CD4-positive, alpha-beta T cell treated with Interleukin-12 subunit alpha and Interleukin-12 subunit beta, for 1 hour (primary cell): ENCODE measurements at regions not wholly inside any gene's neighbourhood (a gene's known extent, or its start where the extent isn't known, plus 50 kb on each side); places are given as distances from the start of the nearest gene placed in this dataset.

Source experiments
- DNase-seq: peaks from one replicate; pipeline ENCODE4 v3.0.0-alpha.2; 2020

- DNase-seq: no peak
Observed at GRCh38 chr5:63726496-63726895, 235.7 kb downstream of the HTR1A start.

GRCh38 chr5:63719147-63719546 lies 243.1 kb downstream of the HTR1A start:
- no peak for DNase-seq

- no peak for DNase-seq
Observed at GRCh38 chr5:63700241-63700640, 262.0 kb downstream of the HTR1A start.

GRCh38 chr5:63697811-63698210 lies 264.4 kb downstream of the HTR1A start:
- no peak for DNase-seq

DNA sequence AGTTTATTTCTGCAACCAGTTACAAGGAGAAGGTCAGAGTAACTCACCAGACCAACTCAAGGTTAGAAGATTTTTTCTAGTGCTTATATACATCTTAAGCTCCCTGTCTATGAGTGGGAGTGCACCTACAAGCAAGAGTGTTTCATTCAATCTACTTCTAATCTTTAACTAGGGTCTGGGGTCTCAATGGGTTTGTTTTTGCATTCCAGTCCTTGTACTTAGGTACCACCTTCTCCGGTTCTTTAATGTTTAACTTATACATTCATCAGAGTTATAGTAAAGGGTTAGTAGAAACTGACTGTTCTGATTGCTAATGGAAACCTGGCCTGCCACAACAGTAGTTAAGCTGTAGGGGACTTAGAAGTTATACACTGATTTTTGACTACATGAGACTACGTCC lies 271.7 kb downstream of the HTR1A start:
- no peak for DNase-seq

GRCh38 chr5:63687854-63688516 lies 274.3 kb downstream of the HTR1A start:
- no peak for DNase-seq

- DNase-seq: no peak
Observed at GRCh38 chr5:63686938-63687337, 275.3 kb downstream of the HTR1A start.

- no peak for DNase-seq
Observed at GRCh38 chr5:63686181-63686580, 276.1 kb downstream of the HTR1A start.

DNA sequence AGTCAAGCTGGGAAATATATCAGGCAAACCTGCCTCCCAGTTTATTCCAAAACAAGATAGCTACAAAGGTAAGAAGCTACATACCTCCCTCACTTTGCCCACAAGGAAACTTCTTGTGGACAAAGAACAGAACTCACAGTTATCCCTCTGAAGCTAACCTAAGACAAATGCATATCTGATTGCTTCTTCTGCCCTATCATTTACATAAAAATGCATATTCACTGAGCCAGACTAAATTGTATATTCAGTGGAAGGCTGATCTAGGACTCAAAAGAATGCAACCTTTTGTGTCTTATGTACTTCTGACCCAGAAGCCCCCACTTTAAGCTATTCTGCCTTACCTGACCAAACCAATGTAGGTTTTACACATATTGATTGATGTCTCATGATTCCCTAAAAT lies 276.8 kb downstream of the HTR1A start:
- DNase-seq: no peak

GRCh38 chr5:63674881-63675280 lies 287.4 kb downstream of the HTR1A start:
- DNase-seq: no peak

DNA sequence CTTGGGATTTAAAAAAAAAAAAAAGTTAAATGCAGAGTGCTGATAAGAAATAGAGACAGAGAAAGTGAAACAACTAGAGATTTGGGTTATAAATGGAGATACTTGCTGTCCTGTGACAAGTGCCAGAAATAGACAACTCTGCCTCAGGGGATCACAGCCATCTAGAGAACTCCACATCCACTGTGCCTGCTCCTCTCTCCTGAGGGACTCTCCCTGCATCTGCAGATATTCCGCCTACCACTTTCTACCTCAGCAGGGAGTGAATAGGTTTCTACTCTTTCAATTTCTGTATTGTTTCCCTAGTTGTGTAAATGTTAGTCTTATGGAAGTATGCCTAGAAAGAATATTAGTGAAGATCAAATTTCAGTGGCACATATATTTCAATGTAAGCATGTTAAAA lies 307.2 kb downstream of the HTR1A start:
- no peak for DNase-seq

DNA sequence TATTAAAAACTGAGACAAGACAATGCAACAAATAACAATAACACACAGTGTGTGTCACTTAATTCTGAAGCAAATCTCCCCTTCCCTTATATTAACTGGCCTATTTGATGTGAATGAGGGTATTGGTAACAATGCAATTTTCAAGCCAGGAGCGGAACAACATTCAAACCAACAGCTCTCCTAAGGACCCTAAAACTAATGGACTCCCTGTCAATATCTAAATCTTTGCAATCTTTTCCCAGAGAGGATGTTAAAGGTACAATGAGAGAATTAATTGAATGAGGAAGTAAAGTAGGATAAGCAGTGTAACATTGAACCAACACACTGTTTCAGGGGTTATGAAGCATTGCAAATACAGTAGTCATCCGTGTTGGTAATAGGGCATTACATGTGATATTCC lies 311.7 kb downstream of the HTR1A start:
- no peak for DNase-seq

GRCh38 chr5:63648376-63648775 lies 313.9 kb downstream of the HTR1A start:
- DNase-seq: no peak

- DNase-seq: no peak
Observed at GRCh38 chr5:63629951-63630630, 332.2 kb downstream of the HTR1A start.

GRCh38 chr5:63613442-63613841 lies 348.8 kb downstream of the HTR1A start:
- no peak for DNase-seq

GRCh38 chr5:63603996-63604395 lies 358.2 kb downstream of the HTR1A start:
- DNase-seq: no peak

GRCh38 chr5:63602971-63603370 lies 359.3 kb downstream of the HTR1A start:
- no peak for DNase-seq

- DNase-seq: no peak
Observed at GRCh38 chr5:63596254-63596653, 366.0 kb downstream of the HTR1A start.

- DNase-seq: no peak
Observed at GRCh38 chr5:63573380-63573779, 388.9 kb downstream of the HTR1A start.

- DNase-seq: no peak
Observed at GRCh38 chr5:63572740-63573139, 389.5 kb downstream of the HTR1A start.

GRCh38 chr5:63570752-63571151 lies 391.5 kb downstream of the HTR1A start:
- no peak for DNase-seq

DNA sequence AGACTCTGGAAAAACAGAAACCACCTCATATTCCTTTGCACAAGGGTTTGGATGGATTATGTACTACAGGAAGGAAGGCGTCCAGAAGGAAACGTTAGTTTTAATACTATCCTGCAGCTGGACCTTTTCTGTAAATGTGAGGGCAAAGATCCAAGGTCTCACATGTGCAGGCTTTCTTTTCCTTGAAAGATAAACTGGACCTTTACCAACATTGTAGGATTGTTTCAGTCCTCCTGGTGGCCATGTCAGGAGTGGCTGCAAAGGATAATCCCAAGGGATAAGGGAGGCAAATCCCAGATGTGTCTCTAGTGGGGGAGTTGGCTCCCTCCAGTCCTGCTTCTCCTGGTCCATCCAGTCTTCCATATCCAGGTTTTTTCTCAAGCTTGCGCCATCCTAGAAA lies 397.5 kb downstream of the HTR1A start:
- no peak for DNase-seq

DNA sequence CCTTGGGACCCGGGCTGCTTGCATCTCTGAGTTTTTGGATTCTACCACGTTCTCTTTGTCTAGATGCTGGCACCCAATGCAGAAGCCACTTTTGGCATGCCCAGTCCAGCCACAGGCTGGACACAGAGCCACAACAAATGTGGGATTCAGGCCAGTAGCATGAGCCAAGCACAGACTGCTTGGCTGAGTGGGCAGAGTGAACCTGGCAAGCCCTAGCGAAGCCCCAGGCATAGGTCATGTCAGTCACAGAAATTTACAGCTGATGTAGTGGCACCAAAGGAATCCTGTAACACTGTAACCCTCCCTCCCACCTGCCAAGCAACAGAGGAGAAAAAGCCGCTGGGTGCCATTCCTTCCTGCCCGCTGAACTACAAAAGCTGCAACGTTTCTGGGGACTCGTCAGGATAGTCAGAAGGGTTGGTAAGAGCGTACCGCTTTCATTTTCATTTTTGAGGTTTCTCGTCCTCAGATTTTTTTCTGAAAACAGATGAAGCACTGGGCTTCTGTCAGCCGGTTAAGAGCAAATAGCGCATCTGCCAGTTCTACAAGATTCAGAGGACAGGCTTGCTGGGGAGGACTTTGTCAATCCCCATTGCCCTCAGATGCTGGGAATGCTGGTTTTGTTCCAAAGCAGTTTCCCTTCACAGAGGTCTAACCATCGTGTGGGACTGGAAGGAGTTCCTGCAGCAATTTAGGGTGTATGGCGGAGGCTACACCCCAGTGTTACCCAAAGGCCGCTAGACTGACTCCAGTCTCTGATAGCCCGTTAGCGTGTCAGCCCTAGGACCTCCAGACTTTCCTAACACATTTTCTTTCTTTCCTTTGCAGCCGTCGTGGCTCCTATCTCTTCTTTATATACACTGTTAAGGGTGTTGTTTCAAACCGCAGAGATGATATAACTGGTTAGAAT lies 399.0 kb downstream of the HTR1A start:
- no peak for DNase-seq

- DNase-seq: no peak
Observed at GRCh38 chr5:63555874-63556273, 406.4 kb downstream of the HTR1A start.
